Activated CD4-positive, alpha-beta T cell treated with anti-CD3 and anti-CD28 coated beads for 24 hours (primary cell): ENCODE measurements at regions not wholly inside any gene's neighbourhood (a gene's known extent, or its start where the extent isn't known, plus 50 kb on each side); places are given as distances from the start of the nearest gene placed in this dataset.

Experiments
- DNase-seq, 2 donors: peaks; one replicate each; pipeline ENCODE4 v3.0.0-alpha.2; 2020; ENCODE audit warnings: low read depth in 2 of 2

DNA sequence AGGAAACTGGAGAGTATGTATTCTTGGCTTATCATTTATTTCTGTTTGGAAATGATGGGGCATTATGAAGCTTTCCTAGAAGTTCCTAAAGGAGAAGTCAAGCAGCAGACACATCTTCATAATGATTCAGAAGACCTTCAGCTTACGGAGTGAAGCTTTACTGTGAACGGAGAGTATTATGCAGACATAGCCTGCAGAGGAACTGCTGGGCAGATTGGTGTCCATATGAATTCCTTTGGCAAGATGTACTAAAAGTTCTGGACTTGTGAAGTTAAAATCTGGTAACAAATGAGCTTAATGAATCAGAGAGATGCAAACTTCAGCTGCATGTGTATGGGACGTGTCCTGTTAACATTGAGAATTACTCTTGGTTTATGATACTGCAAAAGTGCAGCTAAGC lies 60.1 kb downstream of the NABP1 start:
- DNase-seq = no peak

DNA sequence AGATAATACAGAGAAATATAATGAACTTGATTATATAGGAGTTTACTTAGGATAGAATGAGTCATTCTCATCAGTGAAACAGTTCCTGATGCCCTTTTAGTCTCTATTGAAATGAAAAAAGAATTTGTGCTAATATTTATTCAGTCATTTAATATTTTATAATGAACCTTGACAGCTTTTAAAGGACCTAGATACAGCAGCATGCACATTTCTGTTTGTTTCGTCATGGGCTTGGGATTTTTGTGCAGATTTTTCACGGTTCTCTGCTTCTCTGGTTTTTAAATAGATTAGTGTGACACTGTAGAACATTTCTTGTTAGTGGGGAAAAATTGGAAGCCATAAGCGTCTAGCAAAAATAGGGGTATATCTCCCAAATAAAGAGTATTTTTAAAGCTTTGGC lies 60.7 kb downstream of the NABP1 start:
- DNase-seq = no peak

DNA sequence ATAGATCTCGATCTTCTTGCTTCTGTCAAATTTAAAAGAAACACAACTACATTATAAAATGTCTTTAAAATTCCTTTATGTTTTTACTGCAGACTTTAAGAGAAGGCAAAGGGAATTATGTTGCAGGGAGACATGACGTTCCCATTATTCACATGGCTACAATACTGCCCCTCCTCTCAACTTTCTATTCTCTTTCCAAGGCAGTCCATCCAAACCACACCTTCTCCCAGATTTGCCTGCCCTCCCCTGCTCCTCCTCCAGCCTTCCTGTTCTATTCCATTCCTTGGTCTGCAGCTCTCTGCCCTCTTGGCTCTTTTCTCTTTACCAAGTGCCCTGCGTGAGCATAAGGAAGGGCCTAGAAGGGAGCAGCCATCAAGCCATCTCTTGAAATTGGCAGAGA lies 61.3 kb downstream of the NABP1 start:
- DNase-seq = no peak

DNA sequence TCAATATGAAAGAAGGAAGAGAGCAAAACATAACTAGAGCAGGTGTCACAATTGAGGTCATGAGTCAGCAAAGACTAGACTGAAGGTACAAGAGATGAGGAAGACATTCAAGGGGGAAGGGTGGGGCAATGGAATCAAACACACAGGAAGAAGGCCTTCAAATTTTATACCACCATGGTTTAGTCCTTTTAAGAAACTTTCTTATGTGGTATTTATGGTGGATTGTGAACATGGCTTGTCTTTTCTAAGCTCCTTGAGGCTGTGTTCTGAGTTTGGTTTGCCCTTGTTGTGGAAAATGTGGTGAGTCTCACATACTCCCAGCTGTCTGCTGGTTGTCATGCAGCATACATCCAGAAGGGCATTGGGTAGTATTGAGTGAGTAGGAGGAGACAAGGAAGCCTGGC lies 62.1 kb downstream of the NABP1 start:
- DNase-seq = peak in 1 of 2 donors; percentile 12

DNA sequence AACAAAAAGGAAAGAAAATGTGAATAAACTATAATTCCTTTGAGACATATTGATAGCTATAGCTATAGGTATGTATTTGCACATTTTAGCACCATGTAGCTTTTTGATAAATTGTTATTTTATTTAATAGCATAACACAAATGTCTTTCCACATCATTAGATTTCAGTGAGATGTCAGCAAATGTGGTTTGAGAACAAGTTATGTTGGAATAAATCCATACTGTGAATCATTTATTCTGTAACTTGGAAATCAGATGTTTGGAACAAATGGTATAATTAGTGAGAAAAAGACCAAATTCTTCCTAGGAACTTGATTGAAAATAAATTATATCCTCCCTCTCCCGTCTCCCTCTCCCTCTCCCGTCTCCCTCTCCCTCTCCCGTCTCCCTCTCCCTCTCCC lies 62.8 kb downstream of the NABP1 start:
- DNase-seq = no peak

DNA sequence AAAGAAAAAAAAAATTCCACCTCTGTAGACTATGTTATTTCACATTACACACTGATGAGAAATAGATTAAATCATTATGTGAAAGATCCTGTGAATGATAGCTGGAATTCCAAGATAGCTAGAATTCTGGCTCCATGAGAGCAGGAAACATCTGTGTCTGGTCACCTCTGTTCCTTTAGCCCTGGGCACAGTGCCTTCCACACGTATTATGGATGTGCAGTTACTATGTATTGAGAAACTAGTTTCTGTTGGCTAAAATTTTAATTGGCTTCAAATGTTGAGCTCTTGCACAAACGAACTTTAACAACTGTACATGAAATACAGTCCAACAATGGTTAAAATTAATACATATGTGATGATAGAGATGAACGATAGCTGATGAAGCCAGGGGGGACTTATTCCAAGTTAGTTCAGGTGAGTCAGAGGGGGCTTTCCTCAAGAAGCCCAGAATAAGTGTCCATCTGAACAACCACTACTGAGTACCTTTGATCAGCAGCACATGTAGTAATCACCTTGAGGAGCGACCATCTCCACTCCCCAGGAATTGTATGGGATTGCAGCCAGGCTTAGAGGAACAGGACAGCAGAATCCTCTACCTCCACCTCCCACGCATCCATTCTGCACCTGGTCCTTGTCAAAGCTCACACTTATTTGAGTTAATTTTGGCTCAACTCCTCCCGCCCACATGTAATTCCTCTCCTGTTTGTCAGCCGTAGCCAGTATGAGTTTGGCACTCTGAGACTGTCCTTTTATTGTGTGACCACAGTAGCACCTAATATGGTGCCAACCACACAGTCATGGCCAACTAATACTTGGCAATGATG lies 68.6 kb downstream of the NABP1 start:
- no peak for DNase-seq

DNA sequence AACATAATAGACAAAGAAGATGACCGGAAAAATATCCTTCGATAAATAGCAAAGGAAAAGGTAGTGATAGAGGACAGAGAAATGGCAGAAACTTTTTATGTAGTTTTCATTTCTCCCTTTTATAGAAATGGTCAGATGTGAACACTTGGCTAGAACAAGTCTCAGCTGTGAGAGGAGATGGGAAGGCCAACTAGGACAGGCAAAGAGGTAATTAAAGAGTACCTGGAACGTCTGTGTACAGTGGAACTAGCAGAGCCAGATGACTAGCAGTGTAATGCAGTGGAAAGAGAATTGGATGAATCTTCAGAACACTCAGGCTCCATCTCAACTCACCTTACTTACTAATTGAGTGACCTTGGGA lies 69.2 kb downstream of the NABP1 start:
- no peak for DNase-seq

DNA sequence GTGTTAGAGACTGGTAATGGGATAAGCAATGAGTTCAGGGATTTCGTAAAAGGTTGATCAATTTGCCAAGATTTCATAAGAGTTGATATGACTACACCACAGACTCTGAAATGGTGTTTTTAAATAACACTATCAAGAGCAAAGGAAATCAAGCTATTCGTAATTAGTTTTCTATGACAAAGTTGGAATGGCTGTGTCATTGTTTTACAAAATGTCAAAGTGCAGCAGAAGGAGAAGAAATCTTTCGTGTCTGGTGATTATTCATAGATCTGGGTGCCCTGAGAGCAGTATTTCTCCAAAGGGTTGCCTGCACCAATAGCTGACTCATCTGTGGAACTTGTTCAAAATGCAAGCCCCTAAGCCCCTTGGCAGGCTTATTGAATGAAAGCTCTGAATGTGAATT lies 70.1 kb downstream of the NABP1 start:
- no peak for DNase-seq

DNA sequence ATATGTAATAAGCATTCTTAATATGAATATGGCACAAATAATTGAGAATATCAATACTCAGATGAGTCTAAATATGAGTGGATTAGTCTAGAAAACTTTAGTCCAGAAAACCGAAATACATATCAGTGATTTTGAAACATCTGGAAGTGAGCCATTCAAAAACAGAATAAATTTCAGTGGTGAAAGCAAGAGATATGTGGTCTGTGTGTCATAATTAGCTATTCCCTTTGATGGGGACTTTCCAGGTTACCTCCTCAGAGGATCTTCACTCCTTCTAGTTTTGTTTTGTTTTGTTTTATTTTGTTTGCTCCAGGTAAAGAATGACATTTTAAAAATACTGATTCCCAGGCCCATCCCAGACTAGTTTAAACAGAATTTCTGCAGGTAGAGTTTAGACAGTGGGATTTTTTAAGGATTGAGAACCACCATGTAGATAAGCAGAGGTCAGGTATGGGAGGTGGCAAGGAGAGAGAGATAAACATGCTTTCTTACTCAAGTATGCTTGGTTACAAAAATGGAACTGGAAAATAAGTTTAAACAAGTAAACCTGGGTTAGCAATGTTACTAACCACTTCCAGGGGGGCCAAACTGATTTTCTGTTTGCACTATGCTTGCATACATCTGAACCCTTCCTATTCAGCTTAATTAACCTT lies 70.7 kb downstream of the NABP1 start:
- DNase-seq = no peak

DNA sequence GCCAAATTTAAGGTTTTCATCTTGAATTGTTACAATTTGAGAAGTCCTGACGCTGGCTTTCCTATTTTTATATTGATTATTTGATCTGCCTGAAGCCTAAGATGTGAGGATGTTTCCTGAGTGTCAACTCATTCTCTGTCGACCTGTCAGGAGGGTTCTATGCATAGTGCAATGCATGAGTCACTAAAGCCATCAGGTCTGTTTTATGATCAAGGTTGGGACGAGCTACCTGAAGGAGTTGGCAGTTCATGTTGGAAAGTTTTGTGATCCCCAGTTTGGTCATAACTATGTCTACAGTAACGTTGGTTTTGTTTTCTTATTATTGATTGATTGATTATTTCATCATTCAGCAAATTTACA lies 71.2 kb downstream of the NABP1 start:
- DNase-seq = no peak

DNA sequence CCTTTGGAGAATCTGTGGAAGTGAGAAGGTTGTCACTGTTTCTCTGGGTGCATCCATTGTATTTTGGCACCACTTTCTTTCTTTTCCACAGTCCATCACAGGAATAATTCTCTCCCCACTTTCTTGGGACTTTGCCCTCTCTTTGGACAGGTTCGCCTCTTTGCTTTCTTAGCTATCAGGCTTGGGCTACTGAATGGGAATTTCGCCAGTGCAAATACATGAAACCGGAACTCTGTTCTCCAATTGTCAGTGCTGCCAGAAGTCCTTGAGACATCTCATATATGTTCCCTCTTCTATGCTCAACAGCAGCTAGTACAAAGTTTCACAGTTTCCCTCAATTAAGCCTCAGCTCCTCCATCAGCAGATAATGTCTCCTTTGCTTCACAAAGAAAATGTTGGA lies 76.2 kb downstream of the NABP1 start:
- no peak for DNase-seq

DNA sequence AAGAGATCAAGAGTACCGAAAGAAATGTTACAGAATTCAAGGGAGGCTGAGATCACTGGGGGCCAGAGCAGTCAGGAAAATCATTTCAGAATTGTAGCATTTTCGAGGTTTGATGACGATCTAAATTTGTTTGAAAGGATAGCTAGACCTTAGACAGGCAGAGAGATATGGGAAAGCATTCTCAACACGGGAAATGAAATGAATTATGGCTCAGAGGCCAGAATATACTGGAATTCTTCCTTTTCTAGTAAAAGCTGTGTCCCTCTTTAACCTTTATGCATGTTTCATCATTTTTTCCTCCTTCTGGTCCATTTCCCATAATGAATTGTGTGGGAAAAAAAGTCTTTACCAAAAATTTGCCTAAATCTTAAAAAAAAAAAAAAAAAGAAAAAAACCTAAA lies 78.8 kb downstream of the NABP1 start:
- DNase-seq = no peak

DNA sequence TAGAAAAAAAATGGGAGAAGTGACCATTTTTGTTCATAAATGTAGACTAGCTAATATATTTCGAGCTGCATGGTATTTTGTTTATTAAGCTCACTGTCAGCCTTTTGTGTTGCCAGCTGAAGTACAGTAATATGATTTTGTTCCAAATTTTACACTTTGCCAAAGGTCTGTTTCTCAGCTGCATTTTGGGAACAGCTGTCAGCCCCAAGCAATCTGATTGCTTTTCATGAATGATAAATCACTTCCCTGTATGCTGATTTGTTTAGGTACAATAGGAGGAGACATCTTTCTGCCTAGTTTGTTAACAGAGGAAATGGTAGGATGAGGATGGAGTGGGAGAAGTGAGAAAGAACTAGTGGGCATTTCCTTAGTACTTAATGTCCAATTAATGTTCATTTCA lies 79.3 kb downstream of the NABP1 start:
- DNase-seq = no peak

DNA sequence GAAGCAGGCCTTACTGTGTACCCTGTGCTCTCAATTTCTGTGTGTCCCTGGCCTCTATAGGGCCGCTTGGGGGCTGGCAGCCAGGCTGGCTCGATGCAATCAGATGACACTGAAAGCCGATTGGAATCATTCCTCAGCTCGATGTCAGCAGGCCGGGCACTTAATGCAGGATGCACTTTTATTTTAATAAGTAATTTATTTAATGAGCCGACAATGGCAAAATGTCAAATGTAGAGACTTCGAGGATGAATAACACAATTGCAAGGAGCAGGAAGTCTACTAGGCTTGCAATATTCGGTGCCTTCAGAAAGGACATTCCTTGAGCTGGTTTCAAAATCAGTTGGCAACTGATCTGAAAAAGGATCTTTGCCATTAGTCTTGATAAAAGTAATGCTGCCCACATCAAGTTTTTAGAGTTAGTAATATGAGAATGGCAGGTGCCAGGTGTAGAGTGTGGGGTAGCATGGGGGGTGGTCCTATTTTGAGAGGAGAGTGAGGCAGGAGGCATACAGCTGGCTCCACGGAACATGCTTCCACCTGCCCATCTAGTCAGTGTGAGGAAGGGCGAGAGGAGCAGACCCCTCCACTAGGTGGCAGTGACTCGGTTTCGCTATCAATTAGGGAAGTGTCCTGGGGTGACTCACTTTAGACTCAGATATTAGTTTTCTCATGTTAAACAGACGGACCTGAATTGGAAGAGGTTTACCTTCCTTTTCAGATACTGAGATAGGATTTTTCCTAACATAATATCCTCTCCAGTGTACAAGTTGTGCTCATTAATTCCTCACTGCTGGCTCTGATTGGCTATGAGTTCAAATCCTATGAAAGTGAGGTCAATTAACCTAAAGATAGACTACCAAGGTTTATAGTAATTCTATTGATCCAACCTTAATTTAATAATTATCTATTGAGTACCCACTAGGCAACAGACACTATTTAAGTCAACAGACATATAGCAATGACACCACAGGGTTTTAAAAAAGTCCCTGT lies 80.9 kb downstream of the NABP1 start:
- peak; percentile 23 to 37 for DNase-seq

DNA sequence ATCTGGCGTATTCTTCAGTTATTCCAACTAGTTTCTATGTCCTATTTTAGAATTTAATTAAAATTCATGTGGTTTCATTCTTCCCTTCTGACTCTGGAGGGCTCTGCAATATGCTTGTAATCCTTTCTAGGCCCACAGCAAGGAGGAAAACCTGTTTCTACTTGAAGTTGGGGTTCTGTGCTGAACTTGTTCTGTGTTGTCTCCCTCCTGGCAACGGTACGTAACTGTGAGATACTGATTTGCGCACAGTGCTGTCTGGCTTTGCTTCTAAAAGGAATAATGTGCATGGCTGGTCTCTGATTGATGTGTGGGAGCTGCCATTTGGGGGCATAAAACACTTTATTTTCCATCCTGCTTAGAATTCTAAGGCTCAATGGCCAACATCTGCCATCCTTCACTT lies 81.7 kb downstream of the NABP1 start:
- DNase-seq = no peak

DNA sequence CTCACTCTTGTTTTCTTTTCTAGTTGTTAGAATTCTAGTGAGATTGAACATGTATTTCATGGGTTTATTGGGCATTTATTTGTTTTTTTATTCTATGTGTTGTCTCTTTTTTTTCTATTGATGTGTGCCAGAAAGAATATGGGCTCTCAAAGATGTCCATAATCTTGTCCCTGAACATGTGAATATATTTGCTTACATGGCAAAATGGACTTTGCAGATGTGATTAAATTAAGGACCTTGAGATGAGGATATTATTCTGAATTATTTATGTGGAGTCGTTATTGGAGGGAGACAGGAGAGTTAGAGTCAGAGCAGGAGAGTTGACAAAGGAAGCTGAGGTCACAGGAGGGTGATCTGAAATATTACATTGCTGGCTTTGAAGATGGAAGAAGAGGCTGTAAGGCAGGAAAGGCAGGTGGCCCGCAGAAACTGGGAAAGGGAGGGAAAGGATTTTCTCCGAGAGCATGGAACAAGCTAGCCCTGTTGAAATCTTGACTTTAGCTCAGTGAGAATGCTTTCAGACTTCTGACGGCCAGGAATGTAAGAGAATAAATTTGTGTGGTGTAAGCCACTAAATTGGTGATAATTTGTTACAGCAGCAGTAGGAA lies 82.8 kb downstream of the NABP1 start:
- no peak for DNase-seq

DNA sequence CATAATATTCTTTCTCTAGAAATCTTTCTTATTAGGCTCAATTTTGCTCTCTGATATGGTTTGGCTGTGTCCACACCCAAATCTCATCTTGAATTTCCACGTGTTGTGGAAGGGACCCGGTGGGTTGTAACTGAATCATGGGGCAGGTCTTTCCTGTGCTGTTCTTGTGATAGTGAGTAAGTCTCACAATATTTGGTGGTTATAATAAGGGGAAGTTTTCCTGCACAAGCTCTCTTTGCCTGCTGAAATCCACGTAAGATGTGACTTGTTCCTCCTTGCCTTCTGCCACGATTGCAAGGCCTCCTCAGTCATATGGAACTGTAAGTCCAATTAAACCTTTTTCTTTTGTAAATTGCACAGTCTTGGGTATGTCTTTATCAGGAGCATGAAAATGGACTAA lies 73.8 kb downstream of the CAVIN2 start:
- no peak for DNase-seq

DNA sequence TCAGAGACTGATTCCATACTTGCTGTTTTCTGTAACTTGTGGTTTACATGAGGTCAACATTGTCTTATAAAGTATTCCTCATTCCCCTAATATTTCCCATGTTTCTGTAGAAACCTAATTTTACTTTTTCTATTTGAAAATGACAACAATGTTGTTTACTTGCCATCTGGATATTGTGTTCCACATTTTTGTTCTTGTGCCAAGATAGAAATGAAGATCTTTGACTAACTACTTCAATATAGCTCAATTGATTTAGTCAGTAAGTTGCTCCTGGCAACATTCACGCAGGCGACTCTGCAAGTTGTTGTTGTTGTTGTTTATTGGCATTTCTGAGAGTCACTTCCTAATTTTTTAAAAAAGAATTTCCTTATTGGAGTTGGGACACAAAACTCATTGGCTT lies 69.5 kb downstream of the CAVIN2 start:
- no peak for DNase-seq

DNA sequence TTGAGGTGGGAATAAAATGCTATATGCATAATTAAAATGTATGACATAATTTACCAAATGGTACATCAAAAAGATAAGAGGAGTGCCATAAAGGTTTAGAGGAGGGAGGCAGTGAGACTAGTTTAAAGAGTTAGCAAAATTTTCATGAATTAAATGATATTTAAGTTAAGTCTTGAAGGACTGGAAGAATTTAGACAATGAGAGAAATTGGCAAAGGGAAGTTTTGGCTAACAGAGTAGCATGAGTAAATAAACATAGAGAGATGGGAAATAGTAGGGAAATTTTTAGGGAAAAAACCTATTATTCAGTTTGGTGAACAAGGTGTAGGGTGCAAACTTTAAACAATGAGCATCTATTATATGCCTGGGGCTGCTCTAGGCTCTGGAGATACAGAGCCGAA lies 68.8 kb downstream of the CAVIN2 start:
- DNase-seq = no peak

DNA sequence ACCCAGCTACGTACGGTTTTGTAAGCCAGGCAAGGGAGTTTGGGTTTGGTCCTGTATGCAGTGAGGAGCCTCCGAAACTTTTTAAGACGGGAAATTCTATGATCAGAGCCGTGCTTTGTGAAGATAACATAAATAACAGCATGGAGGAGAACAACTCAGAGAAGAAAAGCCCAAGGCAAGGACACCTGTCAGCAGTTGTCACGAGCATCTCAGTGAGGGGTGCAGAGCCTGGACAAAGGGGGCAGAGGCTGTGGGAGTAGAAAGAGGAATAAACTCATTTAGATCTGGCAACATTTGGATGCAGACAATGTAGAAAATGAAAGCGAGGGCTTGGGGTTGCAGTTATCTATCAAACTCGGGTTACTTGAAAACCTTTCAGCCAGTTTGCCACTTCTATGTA lies 64.5 kb downstream of the CAVIN2 start:
- no peak for DNase-seq

DNA sequence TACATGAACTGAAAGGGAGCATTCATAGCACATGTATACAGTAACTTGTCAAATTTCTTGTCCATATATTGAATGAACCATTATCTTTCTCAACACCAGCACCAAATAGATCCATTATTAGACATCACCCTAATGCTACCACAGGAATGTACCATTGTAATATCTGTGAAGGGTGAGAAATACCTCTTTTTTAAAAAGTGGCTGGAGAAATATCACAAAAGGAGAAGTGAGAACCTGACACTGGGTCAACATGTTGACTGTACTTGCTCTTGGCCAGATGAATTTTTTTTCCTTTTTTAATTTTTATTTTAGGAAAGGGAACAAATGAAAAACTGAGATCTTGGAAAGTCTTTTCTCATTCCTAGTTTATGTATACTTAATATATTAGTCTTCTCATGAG lies 63.5 kb downstream of the CAVIN2 start:
- no peak for DNase-seq
